CD14-positive monocyte (primary cell): ENCODE measurements at regions not wholly inside any gene's neighbourhood (a gene's known extent, or its start where the extent isn't known, plus 50 kb on each side); places are given as distances from the start of the nearest gene placed in this dataset.

Source experiments
- DNase-seq, 3 donors: peaks; one replicate each; pipeline ENCODE4 v3.0.0-alpha.2; 2011 to 2022
- H2AFZ ChIP-seq: 2 replicates; pipeline ENCODE4 v1.6.0; 2012; ENCODE audit warnings: mild to moderate bottlenecking, low read depth, low read length, inconsistent platforms; ENCODE audit not compliant: insufficient read depth, poor library complexity, severe bottlenecking
- H3K27ac ChIP-seq, 2 donors: 1 replicate in 1 of 2; 2 replicates in 1 of 2; pipeline ENCODE4 v1.5.1; 2012 to 2013; ENCODE audit warnings: low read length in 2 of 2, control low read depth in 1 of 2, inconsistent platforms in 1 of 2, low read depth in 1 of 2, mild to moderate bottlenecking in 1 of 2
- H3K27me3 ChIP-seq, 2 donors: one replicate each; pipeline versions ENCODE4 v1.6.0 to v1.6.1; 2011 to 2013; ENCODE audit warnings: low read length in 2 of 2; ENCODE audit not compliant: control insufficient read depth in 2 of 2, insufficient read depth in 2 of 2
- H3K36me3 ChIP-seq, 2 donors: replicated peaks in 1 of 2; 1 replicate in 1 of 2; 2 replicates in 1 of 2; pipeline versions ENCODE4 v1.5.1 to v1.6.1; 2012 to 2013; ENCODE audit warnings: low read length in 2 of 2, control low read depth in 1 of 2, inconsistent platforms in 1 of 2, mild to moderate bottlenecking in 1 of 2; ENCODE audit not compliant: insufficient read depth in 2 of 2, control insufficient read depth in 1 of 2
- H3K4me1 ChIP-seq, 2 donors: 1 replicate in 1 of 2; 2 replicates in 1 of 2; pipeline versions ENCODE4 v1.5.1 to v1.6.1; 2012 to 2013; ENCODE audit warnings: low read length in 2 of 2, control low read depth in 1 of 2, inconsistent platforms in 1 of 2, mild to moderate bottlenecking in 1 of 2, moderate library complexity in 1 of 2; ENCODE audit not compliant: insufficient read depth in 2 of 2, control insufficient read depth in 1 of 2
- H3K4me2 ChIP-seq: replicated peaks from 2 replicates; pipeline ENCODE3; 2012; ENCODE audit warnings: low read length, moderate library complexity, mild to moderate bottlenecking; ENCODE audit not compliant: poor library complexity, severe bottlenecking; ENCODE audit errors: extremely low read depth
- H3K4me3 ChIP-seq, 3 experiments: fragments of 200-600 bp in 1 of 3; sonication (generic) in 1 of 3; replicated peaks in 1 of 3; 1 replicate in 2 of 3; 2 replicates in 1 of 3; pipeline ENCODE4 v1.5.1; 2011 to 2013; ENCODE audit warnings: low read length in 3 of 3, mild to moderate bottlenecking in 3 of 3, control low read depth in 2 of 3, low read depth in 2 of 3, inconsistent platforms in 1 of 3, moderate library complexity in 1 of 3
- H3K79me2 ChIP-seq: 2 replicates; pipeline ENCODE4 v1.6.0; 2012; ENCODE audit warnings: mild to moderate bottlenecking, control low read depth, inconsistent platforms, low read length, moderate library complexity; ENCODE audit not compliant: insufficient read depth
- H3K9ac ChIP-seq: 2 replicates; pipeline ENCODE4 v1.6.0; 2017; ENCODE audit warnings: low read length, mild to moderate bottlenecking; ENCODE audit not compliant: insufficient read depth, poor library complexity, severe bottlenecking
- H3K9me3 ChIP-seq, 2 donors: replicated peaks in 1 of 2; 1 replicate in 1 of 2; 2 replicates in 1 of 2; pipeline versions ENCODE4 v1.5.1 to v1.6.1; 2012 to 2013; ENCODE audit warnings: low read length in 2 of 2, control low read depth in 1 of 2; ENCODE audit not compliant: control insufficient read depth in 1 of 2, insufficient read depth in 1 of 2
- H4K20me1 ChIP-seq: 2 replicates; pipeline ENCODE4 v1.6.0; 2012; ENCODE audit warnings: mild to moderate bottlenecking, low read length, control low read depth, moderate library complexity; ENCODE audit not compliant: insufficient read depth
- H3K27ac Mint-ChIP-seq, 7 donors: one replicate each; pipeline ENCODE4 v1.8.0; 2020; ENCODE audit warnings: mild to moderate bottlenecking in 7 of 7, mixed read lengths in 7 of 7, moderate library complexity in 6 of 7, inconsistent platforms in 2 of 7
- H3K27me3 Mint-ChIP-seq, 3 donors: one replicate each; pipeline ENCODE4 v1.8.0; 2021 to 2022; ENCODE audit warnings: low read depth in 3 of 3, mild to moderate bottlenecking in 3 of 3, mixed read lengths in 3 of 3, moderate library complexity in 3 of 3, inconsistent platforms in 1 of 3
- H3K36me3 Mint-ChIP-seq, 2 donors: one replicate each; pipeline ENCODE4 v1.8.0; 2020; ENCODE audit warnings: mixed read lengths in 2 of 2, inconsistent platforms in 1 of 2, mild to moderate bottlenecking in 1 of 2
- H3K4me1 Mint-ChIP-seq: one replicate; pipeline ENCODE4 v1.8.0; 2020; ENCODE audit warnings: mild to moderate bottlenecking, mixed read lengths
- H3K4me3 Mint-ChIP-seq, 2 donors: one replicate each; pipeline ENCODE4 v1.8.0; 2020; ENCODE audit warnings: mild to moderate bottlenecking in 2 of 2, mixed read lengths in 2 of 2, moderate library complexity in 1 of 2
- H3K9me3 Mint-ChIP-seq, 7 donors: one replicate each; pipeline ENCODE4 v1.8.0; 2020 to 2022; ENCODE audit warnings: mixed read lengths in 7 of 7, mild to moderate bottlenecking in 6 of 7, moderate library complexity in 6 of 7, inconsistent platforms in 2 of 7
- CTCF ChIP-seq: fragments of 200-600 bp; IDR thresholded peaks from one replicate; pipeline ENCODE4 v1.8.0; 2022; ENCODE audit warnings: antibody characterized with exemption, mild to moderate bottlenecking
- WGBS: methylation state at CpG from one replicate; pipeline ENCODE4 v1.1.5; 2013; ENCODE audit warnings: missing lambda C conversion rate; ENCODE audit not compliant: insufficient coverage; 5-methylcytosine and 5-hydroxymethylcytosine counted together
- intact Hi-C, 2 donors: fragments of 100-400 bp; cut with micrococcal nuclease; formaldehyde crosslinking; loops; one replicate each; pipeline versions ENCODE4 v1.15.0 to v1.15.1; 2023

- 81% methylated on average over 2 of the region's 4 CpGs for WGBS
- H3K36me3 Mint-ChIP-seq: no peaks in the 10 kb centered on the region
- DNase-seq: no peak
- no peaks in the 10 kb centered on the region for H4K20me1 ChIP-seq
- H3K36me3 ChIP-seq: no peaks in the 10 kb centered on the region
- no peak overlapping the region for H3K4me3 Mint-ChIP-seq
- no peak overlapping the region for H3K4me2 ChIP-seq
- H3K27me3 Mint-ChIP-seq: peaks cover 0 to 3% (median 0%) of the 10 kb centered on the region in 3 donors
- H3K9ac ChIP-seq: no peak overlapping the region
- peaks cover 0 to 2% (median 0%) of the 10 kb centered on the region in 7 donors for H3K9me3 Mint-ChIP-seq
- H3K27me3 ChIP-seq: no peaks in the 10 kb centered on the region
- intact Hi-C loops: no loop called here
- no peak overlapping the region for H3K27ac Mint-ChIP-seq
- no peaks in the 10 kb centered on the region for H3K4me1 ChIP-seq
- H3K9me3 ChIP-seq: no peaks in the 10 kb centered on the region
- TF ChIP-seq CTCF: no peak
- H3K4me1 Mint-ChIP-seq: no peaks in the 10 kb centered on the region
- H3K27ac ChIP-seq: no peak overlapping the region
- no peak overlapping the region for H2AFZ ChIP-seq
- H3K4me3 ChIP-seq: no peak overlapping the region
- H3K79me2 ChIP-seq: no peaks in the 10 kb centered on the region
Observed at GRCh38 chr18:25827228-25827627, 263.2 kb downstream of the SS18 start.

- TF ChIP-seq CTCF: no peak
- no peaks in the 10 kb centered on the region for H3K4me1 ChIP-seq
- Mint-ChIP-seq H3K4me3 (no peak overlapping the region), H3K27me3 (peaks cover 0 to 3% (median 0%) of the 10 kb centered on the region in 3 donors), H3K4me1 (no peaks in the 10 kb centered on the region), H3K36me3 (no peaks in the 10 kb centered on the region), H3K27ac (no peak overlapping the region), H3K9me3 (peaks cover 0 to 2% (median 0%) of the 10 kb centered on the region in 7 donors)
- no peak overlapping the region for H3K4me3 ChIP-seq
- no peak overlapping the region for H3K4me2 ChIP-seq
- intact Hi-C loops: no loop called here
- no peaks in the 10 kb centered on the region for H3K27me3 ChIP-seq
- DNase-seq: no peak
- 83% methylated on average over 5 of the region's 5 CpGs for WGBS
- no peak overlapping the region for H2AFZ ChIP-seq
- no peak overlapping the region for H3K9ac ChIP-seq
- H4K20me1 ChIP-seq: no peaks in the 10 kb centered on the region
- H3K79me2 ChIP-seq: no peaks in the 10 kb centered on the region
- no peaks in the 10 kb centered on the region for H3K9me3 ChIP-seq
- no peak overlapping the region for H3K27ac ChIP-seq
- no peaks in the 10 kb centered on the region for H3K36me3 ChIP-seq
Observed at GRCh38 chr18:25826823-25827222, 263.6 kb downstream of the SS18 start.
